Panc1 (cell line): ENCODE measurements at regions not wholly inside any gene's neighbourhood (a gene's known extent, or its start where the extent isn't known, plus 50 kb on each side); places are given as distances from the start of the nearest gene placed in this dataset.

Experiments used
- ATAC-seq: fragments of 200-7000 bp; cut with Tn5 transposase; 2 replicates; pipeline ENCODE4 v1.9.1; 2020; ENCODE audit warnings: mild to moderate bottlenecking, moderate library complexity
- BruUV-seq: library from RNA; stranded (reverse); fragments of 400-500 nt; replicated peaks from 2 replicates; lab custom pipeline; 2021; lab: Mats Ljungman, UMichigan
- CTCF ChIA-PET: fragments of 300-600 bp; sonication (Branson Sonifier 250); formaldehyde crosslinking; loops from one replicate; lab custom pipeline; 2022; ENCODE audit warnings: antibody characterized with exemption; lab: Charles Lee
- POLR2A ChIA-PET: fragments of 300-600 bp; sonication (Branson Sonifier 250); formaldehyde crosslinking; loops from one replicate; lab custom pipeline; 2022; ENCODE audit warnings: antibody characterized with exemption; lab: Charles Lee
- DNase-seq: peaks from one replicate; pipeline ENCODE4 v3.0.0-alpha.2; 2010; ENCODE audit warnings: low read depth, low spot score
- H3K27ac ChIP-seq: 2 replicates; pipeline ENCODE4 v1.5.1; 2011; ENCODE audit warnings: mild to moderate bottlenecking, low read length, inconsistent platforms
- H3K27me3 ChIP-seq: fragments of 200-500 bp; sonication (Bioruptor generic); 2 replicates; pipeline ENCODE4 v1.6.0; 2014; ENCODE audit warnings: low read length, inconsistent platforms; ENCODE audit not compliant: control insufficient read depth, insufficient read depth
- H3K36me3 ChIP-seq: fragments of 200-500 bp; sonication (Bioruptor generic); 2 replicates; pipeline ENCODE4 v1.5.1; 2014; ENCODE audit warnings: inconsistent platforms, mild to moderate bottlenecking, low read length, moderate library complexity; ENCODE audit not compliant: control insufficient read depth, insufficient read depth
- H3K4me1 ChIP-seq: 2 replicates; pipeline ENCODE4 v1.5.1; 2011; ENCODE audit warnings: inconsistent platforms, mild to moderate bottlenecking, low read length, moderate library complexity; ENCODE audit not compliant: control insufficient read depth, insufficient read depth
- H3K4me3 ChIP-seq, 2 experiments: 2 replicates each; pipeline ENCODE4 v1.5.1; 2011 to 2012; ENCODE audit warnings: low read depth in 2 of 2, low read length in 2 of 2, mild to moderate bottlenecking in 2 of 2, inconsistent platforms in 1 of 2, moderate library complexity in 1 of 2
- H3K9me3 ChIP-seq: fragments of 200-500 bp; sonication (Bioruptor generic); 2 replicates; pipeline ENCODE4 v1.5.1; 2014; ENCODE audit warnings: low read depth, mild to moderate bottlenecking, inconsistent platforms, low read length, moderate library complexity; ENCODE audit not compliant: control insufficient read depth, insufficient read depth
- POLR2AphosphoS5 ChIP-seq: IDR thresholded peaks from 2 replicates; pipeline ENCODE4 v1.6.1; 2012; ENCODE audit warnings: mild to moderate bottlenecking, low read depth, low read length, moderate library complexity
- SIN3A ChIP-seq: IDR thresholded peaks from 2 replicates; pipeline ENCODE4 v1.6.1; 2012; ENCODE audit warnings: low read depth, mild to moderate bottlenecking, low read length, moderate library complexity, borderline replicate concordance; ENCODE audit not compliant: insufficient read depth
- TCF7L2 ChIP-seq: IDR thresholded peaks from 2 replicates; pipeline ENCODE4 v1.6.1; 2011; ENCODE audit warnings: mild to moderate bottlenecking, low read depth, low read length, inconsistent platforms
- in situ Hi-C: cut with HindIII; loops from 2 replicates; pipeline ENCODE4 v1.10.0; 2016; ENCODE audit warnings: low sequenced_read_pairs, low pct_unique_long_range_greater_than_20kb
- intact Hi-C: fragments of 100-400 bp; cut with micrococcal nuclease; formaldehyde crosslinking; loops from one replicate; pipeline ENCODE4 v1.10.0; 2022; ENCODE audit not compliant: unreplicated experiment
- TF ChIP-seq, protein P1 (sequence below), 2 experiments: IDR thresholded peaks; 2 replicates each; pipeline ENCODE4 v1.6.1; 2011 to 2012; ENCODE audit warnings: low read depth in 2 of 2, control low read depth in 1 of 2, low read length in 1 of 2, mild to moderate bottlenecking in 1 of 2, moderate library complexity in 1 of 2; ENCODE audit not compliant: insufficient read depth in 1 of 2
- TF ChIP-seq, protein P2 (sequence below): fragments of 450-650 bp; IDR thresholded peaks from 2 replicates; pipeline ENCODE4 v1.5.1; 2017; ENCODE audit warnings: mild to moderate bottlenecking

DNA sequence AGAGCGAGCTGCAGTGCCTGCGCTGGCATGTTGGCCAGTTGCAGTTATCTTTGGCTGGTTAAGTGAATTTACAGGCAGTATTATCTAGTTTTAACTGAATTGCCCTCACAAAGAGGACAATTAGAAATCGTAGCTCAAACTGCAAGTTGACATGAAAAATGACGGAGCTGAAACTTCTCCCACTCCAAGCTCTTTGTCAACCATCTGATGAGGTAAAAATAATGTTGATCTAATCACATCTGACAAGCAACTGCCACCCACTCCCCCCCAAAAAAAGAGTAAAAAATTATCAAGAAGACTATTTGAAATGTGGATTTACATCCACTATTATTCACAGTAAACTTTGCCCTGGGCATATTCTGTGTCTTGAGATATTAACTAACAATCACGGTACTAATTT is 84.7 kb upstream of the VASH1 start:
- peaks cover 5% of the 10 kb centered on the region for H3K9me3 ChIP-seq
- CTCF ChIA-PET, result no interaction called here
- no peaks in the 10 kb centered on the region for H3K4me1 ChIP-seq
- POLR2A ChIA-PET, result no interaction called here
- no TSS peak for BruUV-seq
- in situ Hi-C loops (no loop called here), intact Hi-C loops (no loop called here)
- H3K4me3 ChIP-seq, result no peak overlapping the region
- no peaks in the 10 kb centered on the region for H3K36me3 ChIP-seq
- no peak for DNase-seq
- H3K27ac ChIP-seq, result no peak overlapping the region
- no peaks in the 10 kb centered on the region for H3K27me3 ChIP-seq
- TF ChIP-seq, protein P1, sequence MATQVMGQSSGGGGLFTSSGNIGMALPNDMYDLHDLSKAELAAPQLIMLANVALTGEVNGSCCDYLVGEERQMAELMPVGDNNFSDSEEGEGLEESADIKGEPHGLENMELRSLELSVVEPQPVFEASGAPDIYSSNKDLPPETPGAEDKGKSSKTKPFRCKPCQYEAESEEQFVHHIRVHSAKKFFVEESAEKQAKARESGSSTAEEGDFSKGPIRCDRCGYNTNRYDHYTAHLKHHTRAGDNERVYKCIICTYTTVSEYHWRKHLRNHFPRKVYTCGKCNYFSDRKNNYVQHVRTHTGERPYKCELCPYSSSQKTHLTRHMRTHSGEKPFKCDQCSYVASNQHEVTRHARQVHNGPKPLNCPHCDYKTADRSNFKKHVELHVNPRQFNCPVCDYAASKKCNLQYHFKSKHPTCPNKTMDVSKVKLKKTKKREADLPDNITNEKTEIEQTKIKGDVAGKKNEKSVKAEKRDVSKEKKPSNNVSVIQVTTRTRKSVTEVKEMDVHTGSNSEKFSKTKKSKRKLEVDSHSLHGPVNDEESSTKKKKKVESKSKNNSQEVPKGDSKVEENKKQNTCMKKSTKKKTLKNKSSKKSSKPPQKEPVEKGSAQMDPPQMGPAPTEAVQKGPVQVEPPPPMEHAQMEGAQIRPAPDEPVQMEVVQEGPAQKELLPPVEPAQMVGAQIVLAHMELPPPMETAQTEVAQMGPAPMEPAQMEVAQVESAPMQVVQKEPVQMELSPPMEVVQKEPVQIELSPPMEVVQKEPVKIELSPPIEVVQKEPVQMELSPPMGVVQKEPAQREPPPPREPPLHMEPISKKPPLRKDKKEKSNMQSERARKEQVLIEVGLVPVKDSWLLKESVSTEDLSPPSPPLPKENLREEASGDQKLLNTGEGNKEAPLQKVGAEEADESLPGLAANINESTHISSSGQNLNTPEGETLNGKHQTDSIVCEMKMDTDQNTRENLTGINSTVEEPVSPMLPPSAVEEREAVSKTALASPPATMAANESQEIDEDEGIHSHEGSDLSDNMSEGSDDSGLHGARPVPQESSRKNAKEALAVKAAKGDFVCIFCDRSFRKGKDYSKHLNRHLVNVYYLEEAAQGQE (IDR thresholded peaks at IDR 0.05; ENCODE audit: insufficient read depth in 1 of 2, low read depth in 2 of 2, low read length in 1 of 2), result no peak
- no peak for TF ChIP-seq SIN3A
- no peak for TF ChIP-seq POLR2AphosphoS5
- TF ChIP-seq TCF7L2, result no peak
- TF ChIP-seq, protein P2, sequence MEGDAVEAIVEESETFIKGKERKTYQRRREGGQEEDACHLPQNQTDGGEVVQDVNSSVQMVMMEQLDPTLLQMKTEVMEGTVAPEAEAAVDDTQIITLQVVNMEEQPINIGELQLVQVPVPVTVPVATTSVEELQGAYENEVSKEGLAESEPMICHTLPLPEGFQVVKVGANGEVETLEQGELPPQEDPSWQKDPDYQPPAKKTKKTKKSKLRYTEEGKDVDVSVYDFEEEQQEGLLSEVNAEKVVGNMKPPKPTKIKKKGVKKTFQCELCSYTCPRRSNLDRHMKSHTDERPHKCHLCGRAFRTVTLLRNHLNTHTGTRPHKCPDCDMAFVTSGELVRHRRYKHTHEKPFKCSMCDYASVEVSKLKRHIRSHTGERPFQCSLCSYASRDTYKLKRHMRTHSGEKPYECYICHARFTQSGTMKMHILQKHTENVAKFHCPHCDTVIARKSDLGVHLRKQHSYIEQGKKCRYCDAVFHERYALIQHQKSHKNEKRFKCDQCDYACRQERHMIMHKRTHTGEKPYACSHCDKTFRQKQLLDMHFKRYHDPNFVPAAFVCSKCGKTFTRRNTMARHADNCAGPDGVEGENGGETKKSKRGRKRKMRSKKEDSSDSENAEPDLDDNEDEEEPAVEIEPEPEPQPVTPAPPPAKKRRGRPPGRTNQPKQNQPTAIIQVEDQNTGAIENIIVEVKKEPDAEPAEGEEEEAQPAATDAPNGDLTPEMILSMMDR, result no peak
- no peak for ATAC-seq

DNA sequence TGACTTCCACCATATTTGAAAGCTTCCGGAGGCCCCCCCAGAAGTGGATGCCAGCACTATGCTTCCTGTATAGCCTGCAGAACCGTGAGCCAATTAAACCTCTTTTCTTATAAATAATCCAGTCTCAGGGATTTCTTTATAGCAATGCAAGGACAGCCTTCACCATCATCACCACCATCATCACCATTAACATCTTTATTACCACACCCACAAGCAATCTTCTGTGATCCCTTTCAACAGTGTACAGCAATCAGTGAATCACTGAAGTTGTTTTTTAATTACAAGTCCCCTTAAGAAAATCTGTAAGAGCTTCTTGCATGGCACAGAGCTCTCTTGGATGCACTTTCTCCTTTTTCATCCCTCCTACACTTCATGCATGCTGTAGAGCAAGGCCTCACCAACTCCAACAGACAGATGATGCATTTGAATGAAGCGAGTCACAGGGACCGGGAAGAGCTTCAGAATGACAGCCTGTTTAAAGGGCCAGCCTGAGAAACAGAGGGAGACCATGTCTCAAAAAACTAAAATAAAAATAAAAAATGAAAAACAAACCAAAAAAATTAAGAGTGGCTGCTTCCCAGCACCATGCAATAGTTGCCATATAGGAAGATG is 83.6 kb upstream of the VASH1 start:
- H3K27ac ChIP-seq, result no peak overlapping the region
- intact Hi-C loops (no loop called here), in situ Hi-C loops (no loop called here)
- ChIA-PET CTCF (no interaction called here), POLR2A (no interaction called here)
- ATAC-seq (no peak), DNase-seq (no peak)
- H3K4me3 ChIP-seq, result no peak overlapping the region
- no peaks in the 10 kb centered on the region for H3K36me3 ChIP-seq
- BruUV-seq, result no TSS peak
- TF ChIP-seq, protein P2, result no peak
- TF ChIP-seq SIN3A (no peak), TCF7L2 (no peak), POLR2AphosphoS5 (no peak)
- TF ChIP-seq, protein P1 (IDR thresholded peaks at IDR 0.05; ENCODE audit: insufficient read depth in 1 of 2, low read depth in 2 of 2, low read length in 1 of 2), result no peak
- H3K27me3 ChIP-seq, result no peaks in the 10 kb centered on the region
- no peaks in the 10 kb centered on the region for H3K4me1 ChIP-seq
- H3K9me3 ChIP-seq, result peaks cover 12% of the 10 kb centered on the region
